Nephron (organoid): ENCODE measurements at regions not wholly inside any gene's neighbourhood (a gene's known extent, or its start where the extent isn't known, plus 50 kb on each side); places are given as distances from the start of the nearest gene placed in this dataset.

Source experiments
- H3K27ac Mint-ChIP-seq, 3 experiments: 2 replicates each; pipeline ENCODE4 v1.8.0; 2020; ENCODE audit warnings: mixed read lengths in 3 of 3, mild to moderate bottlenecking in 2 of 3, moderate library complexity in 1 of 3
- H3K27me3 Mint-ChIP-seq: 2 replicates; pipeline ENCODE4 v1.8.0; 2021; ENCODE audit warnings: low read depth, mild to moderate bottlenecking, moderate library complexity, mixed read lengths
- H3K36me3 Mint-ChIP-seq: 2 replicates; pipeline ENCODE4 v1.8.0; 2020; ENCODE audit warnings: low read depth, mixed read lengths
- H3K4me1 Mint-ChIP-seq: 2 replicates; pipeline ENCODE4 v1.8.0; 2020; ENCODE audit warnings: mixed read lengths
- H3K4me3 Mint-ChIP-seq, 3 experiments: 2 replicates each; pipeline ENCODE4 v1.8.0; 2020; ENCODE audit warnings: mild to moderate bottlenecking in 3 of 3, mixed read lengths in 3 of 3, moderate library complexity in 2 of 3
- H3K9me3 Mint-ChIP-seq: 2 replicates; pipeline ENCODE4 v1.8.0; 2020; ENCODE audit warnings: mixed read lengths
- CTCF ChIP-seq, 3 experiments: fragments of 200-600 bp; sonication (generic); IDR thresholded peaks; one replicate each; pipeline ENCODE4 v1.5.0; 2021; ENCODE audit warnings: antibody characterized with exemption in 3 of 3; ENCODE audit not compliant: unreplicated experiment in 3 of 3

GRCh38 chr11:100472727-100473389 lies 214.2 kb upstream of the ARHGAP42 start:
- Mint-ChIP-seq H3K36me3 (no peaks in the 10 kb centered on the region), H3K4me3 (no peak overlapping the region), H3K4me1 (peaks cover 7% of the 10 kb centered on the region), H3K9me3 (peaks cover 3% of the 10 kb centered on the region), H3K27me3 (no peaks in the 10 kb centered on the region), H3K27ac (no peak overlapping the region)
- TF ChIP-seq CTCF (IDR thresholded peaks at IDR 0.05; ENCODE audit: unreplicated experiment in 3 of 3): no peak

- Mint-ChIP-seq H3K27ac (no peak overlapping the region), H3K4me1 (peaks cover 7% of the 10 kb centered on the region), H3K9me3 (peaks cover 3% of the 10 kb centered on the region), H3K4me3 (no peak overlapping the region), H3K36me3 (no peaks in the 10 kb centered on the region), H3K27me3 (no peaks in the 10 kb centered on the region)
- no peak for TF ChIP-seq CTCF (IDR thresholded peaks at IDR 0.05; ENCODE audit: unreplicated experiment in 3 of 3)
These were observed 213.7 kb upstream of the ARHGAP42 start for GRCh38 chr11:100473390-100473740.

GRCh38 chr11:100484948-100485347 lies 202.1 kb upstream of the ARHGAP42 start:
- Mint-ChIP-seq H3K27ac (no peak overlapping the region), H3K4me1 (peaks cover 5% of the 10 kb centered on the region), H3K4me3 (no peak overlapping the region), H3K9me3 (peaks cover 40% of the 10 kb centered on the region), H3K27me3 (no peaks in the 10 kb centered on the region), H3K36me3 (no peaks in the 10 kb centered on the region)
- TF ChIP-seq CTCF (IDR thresholded peaks at IDR 0.05; ENCODE audit: unreplicated experiment in 3 of 3): no peak

- Mint-ChIP-seq H3K27ac (no peak overlapping the region), H3K4me3 (no peak overlapping the region), H3K36me3 (no peaks in the 10 kb centered on the region), H3K9me3 (peaks cover 18% of the 10 kb centered on the region), H3K4me1 (no peaks in the 10 kb centered on the region), H3K27me3 (peaks cover 2% of the 10 kb centered on the region)
- no peak for TF ChIP-seq CTCF (IDR thresholded peaks at IDR 0.05; ENCODE audit: unreplicated experiment in 3 of 3)
These were observed 188.3 kb upstream of the ARHGAP42 start for GRCh38 chr11:100498780-100499179.

GRCh38 chr11:100501450-100501849 lies 185.6 kb upstream of the ARHGAP42 start:
- no peaks in the 10 kb centered on the region for H3K27me3 Mint-ChIP-seq
- peaks cover 17% of the 10 kb centered on the region for H3K9me3 Mint-ChIP-seq
- no peak overlapping the region for H3K27ac Mint-ChIP-seq
- no peaks in the 10 kb centered on the region for H3K4me1 Mint-ChIP-seq
- no peak for TF ChIP-seq CTCF (IDR thresholded peaks at IDR 0.05; ENCODE audit: unreplicated experiment in 3 of 3)
- H3K4me3 Mint-ChIP-seq: no peak overlapping the region
- no peaks in the 10 kb centered on the region for H3K36me3 Mint-ChIP-seq

GRCh38 chr11:100512475-100512874 lies 174.6 kb upstream of the ARHGAP42 start:
- Mint-ChIP-seq H3K27me3 (no peaks in the 10 kb centered on the region), H3K27ac (no peak overlapping the region), H3K4me3 (no peak overlapping the region), H3K36me3 (no peaks in the 10 kb centered on the region), H3K4me1 (peaks cover 17% of the 10 kb centered on the region), H3K9me3 (peaks cover 4% of the 10 kb centered on the region)
- no peak for TF ChIP-seq CTCF (IDR thresholded peaks at IDR 0.05; ENCODE audit: unreplicated experiment in 3 of 3)
